HEK293 (cell line): ENCODE measurements at regions not wholly inside any gene's neighbourhood (a gene's known extent, or its start where the extent isn't known, plus 50 kb on each side); places are given as distances from the start of the nearest gene placed in this dataset.

Experiments
- CTCF ChIA-PET: fragments of 350-600 bp; formaldehyde crosslinking; extraction: SDS; loops from one replicate; lab custom pipeline; 2021; ENCODE audit warnings: antibody characterized with exemption; lab: Yijun Ruan, JAX
- POLR2A ChIA-PET: fragments of 300-600 bp; formaldehyde crosslinking; extraction: SDS; loops from one replicate; lab custom pipeline; 2020; ENCODE audit warnings: antibody characterized with exemption, inconsistent platforms; lab: Yijun Ruan, JAX
- H3K27ac ChIP-seq: fragments of 200-500 bp; sonication (Bioruptor generic); 2 replicates; pipeline ENCODE4 v1.5.1; 2014; ENCODE audit warnings: low read depth, low read length, control low read depth, inconsistent platforms; ENCODE audit errors: extremely low read depth
- H3K36me3 ChIP-seq, 2 experiments: fragments of 200-500 bp in 1 of 2; sonication (Bioruptor generic) in 1 of 2; 1 replicate in 1 of 2; 2 replicates in 1 of 2; pipeline ENCODE4 v1.5.1; 2014 to 2017; ENCODE audit warnings: inconsistent platforms in 2 of 2, low read length in 2 of 2; ENCODE audit not compliant: control insufficient read depth in 2 of 2, insufficient read depth in 1 of 2
- H3K4me1 ChIP-seq: fragments of 200-500 bp; sonication (Bioruptor generic); 2 replicates; pipeline ENCODE4 v1.5.1; 2014; ENCODE audit warnings: mild to moderate bottlenecking, low read length, inconsistent platforms; ENCODE audit not compliant: control insufficient read depth, insufficient read depth
- H3K4me3 ChIP-seq: 2 replicates; pipeline ENCODE4 v1.5.1; 2011; ENCODE audit warnings: low read depth, mild to moderate bottlenecking, control low read depth, low read length, moderate library complexity
- H3K9me3 ChIP-seq: fragments of 200-500 bp; sonication (Bioruptor generic); 2 replicates; pipeline ENCODE4 v1.5.1; 2014; ENCODE audit warnings: low read depth, low read length, inconsistent platforms; ENCODE audit not compliant: control insufficient read depth, insufficient read depth
- GLIS1 ChIP-seq: fragments of 450-650 bp; formaldehyde crosslinking; IDR thresholded peaks from 2 replicates; pipeline ENCODE4 v1.5.1; 2016; ENCODE audit warnings: missing biosample characterization, missing genetic modification characterization
- SETDB1 ChIP-seq: IDR thresholded peaks from one replicate; pipeline ENCODE4 v1.6.1; 2017; ENCODE audit warnings: mild to moderate bottlenecking, low read length, moderate library complexity, mixed read lengths; ENCODE audit not compliant: insufficient read length
- SP7 ChIP-seq: fragments of 450-650 bp; formaldehyde crosslinking; IDR thresholded peaks from 2 replicates; pipeline ENCODE4 v1.5.1; 2016; ENCODE audit warnings: missing biosample characterization, missing genetic modification characterization
- TRIM28 ChIP-seq: IDR thresholded peaks from 2 replicates; pipeline ENCODE4 v1.6.1; 2011; ENCODE audit warnings: low read length, control low read depth, borderline replicate concordance
- ZBTB7A ChIP-seq: fragments of 450-650 bp; formaldehyde crosslinking; IDR thresholded peaks from 2 replicates; pipeline ENCODE4 v1.5.1; 2016; ENCODE audit warnings: low read depth, missing biosample characterization, missing genetic modification characterization
- ZNF146 ChIP-seq: fragments of 450-650 bp; formaldehyde crosslinking; IDR thresholded peaks from 2 replicates; pipeline ENCODE4 v1.5.1; 2016; ENCODE audit warnings: missing biosample characterization, missing genetic modification characterization
- ZNF169 ChIP-seq: fragments of 450-650 bp; formaldehyde crosslinking; IDR thresholded peaks from 2 replicates; pipeline ENCODE4 v1.5.1; 2016; ENCODE audit warnings: missing biosample characterization, missing genetic modification characterization
- ZNF24 ChIP-seq: fragments of 450-650 bp; formaldehyde crosslinking; IDR thresholded peaks from 2 replicates; pipeline ENCODE4 v1.5.1; 2016; ENCODE audit warnings: missing biosample characterization, missing genetic modification characterization
- ZNF548 ChIP-seq: fragments of 450-650 bp; formaldehyde crosslinking; IDR thresholded peaks from 2 replicates; pipeline ENCODE4 v1.5.1; 2016; ENCODE audit warnings: missing biosample characterization, missing genetic modification characterization
- ZNF621 ChIP-seq: fragments of 450-650 bp; formaldehyde crosslinking; IDR thresholded peaks from 2 replicates; pipeline ENCODE4 v1.5.1; 2017; ENCODE audit warnings: missing biosample characterization, missing genetic modification characterization
- ZSCAN18 ChIP-seq: fragments of 450-650 bp; formaldehyde crosslinking; IDR thresholded peaks from 2 replicates; pipeline ENCODE4 v1.5.1; 2016; ENCODE audit warnings: missing biosample characterization, missing genetic modification characterization
- TF ChIP-seq, protein P1 (sequence below): fragments of 450-650 bp; formaldehyde crosslinking; IDR thresholded peaks from 2 replicates; pipeline ENCODE4 v1.5.1; 2016; ENCODE audit warnings: missing biosample characterization, missing genetic modification characterization
- TF ChIP-seq, protein P2 (sequence below): fragments of 450-650 bp; formaldehyde crosslinking; IDR thresholded peaks from 2 replicates; pipeline ENCODE4; 2016; ENCODE audit warnings: missing biosample characterization, missing genetic modification characterization
- TF ChIP-seq, protein P3 (sequence below): fragments of 450-650 bp; formaldehyde crosslinking; IDR thresholded peaks from 2 replicates; pipeline ENCODE4 v1.5.1; 2016; ENCODE audit warnings: missing biosample characterization, missing genetic modification characterization
- TF ChIP-seq, protein P4 (sequence below): fragments of 450-650 bp; formaldehyde crosslinking; IDR thresholded peaks from 2 replicates; pipeline ENCODE4 v1.5.1; 2016; ENCODE audit warnings: missing biosample characterization, missing genetic modification characterization, low read depth

- no peak for TF ChIP-seq SP7 (tag by site-specific recombination)
- no peak for TF ChIP-seq ZNF146
- ChIA-PET POLR2A (no interaction called here), CTCF (interaction anchor here (0.6 kb wide), 1 partner anchor 856 kb away, joined by 5 read pairs; no protein-coding TSS in a partner anchor)
- Histone ChIP-seq H3K4me1 (no peaks in the 10 kb centered on the region), H3K4me3 (no peak overlapping the region), H3K36me3 (no peaks in the 10 kb centered on the region), H3K9me3 (no peaks in the 10 kb centered on the region), H3K27ac (no peak overlapping the region)
Observed at GRCh38 chr14:95021588-95021987, 135.7 kb downstream of the DICER1 start.

DNA sequence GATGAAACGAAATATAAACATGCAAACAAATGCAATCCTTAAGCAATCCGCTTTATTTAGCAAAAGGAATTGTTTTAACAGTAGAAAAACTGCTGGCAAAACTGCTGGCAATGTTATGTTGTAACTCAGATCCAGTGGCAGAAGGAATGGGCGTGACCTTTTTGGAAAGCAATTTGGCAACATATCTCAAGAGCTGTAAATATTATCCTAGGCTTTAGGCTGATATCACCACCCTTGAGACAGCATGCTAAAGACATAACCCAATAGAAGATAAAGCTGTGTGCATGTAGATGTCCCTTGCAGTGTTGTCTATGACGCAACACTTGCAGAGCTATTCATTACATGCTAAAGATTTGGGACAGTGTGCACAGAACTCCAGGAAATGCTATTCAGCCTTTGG, 138.5 kb downstream of the DICER1 start:
- CTCF ChIA-PET, result interaction anchor here (0.6 to 0.9 kb wide), 2 partner anchors 411 to 413 kb away, joined by 3 read pairs; no protein-coding TSS in a partner anchor
- H3K9me3 ChIP-seq, result no peaks in the 10 kb centered on the region
- TF ChIP-seq TRIM28, result peak; percentile 62; the same call in 1 of the 2 replicates
- peak; percentile 32 for TF ChIP-seq SETDB1
- TF ChIP-seq, protein P1, sequence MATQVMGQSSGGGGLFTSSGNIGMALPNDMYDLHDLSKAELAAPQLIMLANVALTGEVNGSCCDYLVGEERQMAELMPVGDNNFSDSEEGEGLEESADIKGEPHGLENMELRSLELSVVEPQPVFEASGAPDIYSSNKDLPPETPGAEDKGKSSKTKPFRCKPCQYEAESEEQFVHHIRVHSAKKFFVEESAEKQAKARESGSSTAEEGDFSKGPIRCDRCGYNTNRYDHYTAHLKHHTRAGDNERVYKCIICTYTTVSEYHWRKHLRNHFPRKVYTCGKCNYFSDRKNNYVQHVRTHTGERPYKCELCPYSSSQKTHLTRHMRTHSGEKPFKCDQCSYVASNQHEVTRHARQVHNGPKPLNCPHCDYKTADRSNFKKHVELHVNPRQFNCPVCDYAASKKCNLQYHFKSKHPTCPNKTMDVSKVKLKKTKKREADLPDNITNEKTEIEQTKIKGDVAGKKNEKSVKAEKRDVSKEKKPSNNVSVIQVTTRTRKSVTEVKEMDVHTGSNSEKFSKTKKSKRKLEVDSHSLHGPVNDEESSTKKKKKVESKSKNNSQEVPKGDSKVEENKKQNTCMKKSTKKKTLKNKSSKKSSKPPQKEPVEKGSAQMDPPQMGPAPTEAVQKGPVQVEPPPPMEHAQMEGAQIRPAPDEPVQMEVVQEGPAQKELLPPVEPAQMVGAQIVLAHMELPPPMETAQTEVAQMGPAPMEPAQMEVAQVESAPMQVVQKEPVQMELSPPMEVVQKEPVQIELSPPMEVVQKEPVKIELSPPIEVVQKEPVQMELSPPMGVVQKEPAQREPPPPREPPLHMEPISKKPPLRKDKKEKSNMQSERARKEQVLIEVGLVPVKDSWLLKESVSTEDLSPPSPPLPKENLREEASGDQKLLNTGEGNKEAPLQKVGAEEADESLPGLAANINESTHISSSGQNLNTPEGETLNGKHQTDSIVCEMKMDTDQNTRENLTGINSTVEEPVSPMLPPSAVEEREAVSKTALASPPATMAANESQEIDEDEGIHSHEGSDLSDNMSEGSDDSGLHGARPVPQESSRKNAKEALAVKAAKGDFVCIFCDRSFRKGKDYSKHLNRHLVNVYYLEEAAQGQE, result no peak
- H3K4me1 ChIP-seq, result no peaks in the 10 kb centered on the region
- no peak overlapping the region for H3K27ac ChIP-seq
- no peak overlapping the region for H3K4me3 ChIP-seq
- POLR2A ChIA-PET, result no interaction called here
- no peaks in the 10 kb centered on the region for H3K36me3 ChIP-seq

DNA sequence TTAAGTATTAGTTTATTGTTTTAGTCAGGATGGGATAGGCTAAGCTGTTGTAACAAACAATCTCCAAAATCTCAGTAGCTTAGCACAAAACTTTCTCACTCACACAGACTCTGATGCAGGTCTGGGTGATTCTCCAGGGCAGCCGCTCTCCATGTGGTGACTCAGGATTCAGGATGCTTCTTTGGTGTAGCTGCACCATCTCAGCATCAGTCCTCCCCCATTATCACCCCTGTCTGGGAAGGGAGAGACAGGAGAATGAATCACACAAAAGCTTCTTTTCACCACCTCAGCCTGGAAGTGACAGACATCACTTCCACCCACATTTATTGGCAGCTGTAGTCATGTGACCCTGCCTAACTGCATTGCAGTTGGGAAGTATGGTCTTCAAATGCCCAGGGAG, 142.3 kb downstream of the DICER1 start:
- Histone ChIP-seq H3K4me1 (no peaks in the 10 kb centered on the region), H3K4me3 (no peak overlapping the region), H3K9me3 (no peaks in the 10 kb centered on the region), H3K27ac (no peak overlapping the region), H3K36me3 (no peaks in the 10 kb centered on the region)
- CTCF ChIA-PET, result no interaction called here
- POLR2A ChIA-PET, result no interaction called here
- TF ChIP-seq GLIS1 (tag by site-specific recombination) (no peak), ZSCAN18 (no peak)
- TF ChIP-seq, protein P2, sequence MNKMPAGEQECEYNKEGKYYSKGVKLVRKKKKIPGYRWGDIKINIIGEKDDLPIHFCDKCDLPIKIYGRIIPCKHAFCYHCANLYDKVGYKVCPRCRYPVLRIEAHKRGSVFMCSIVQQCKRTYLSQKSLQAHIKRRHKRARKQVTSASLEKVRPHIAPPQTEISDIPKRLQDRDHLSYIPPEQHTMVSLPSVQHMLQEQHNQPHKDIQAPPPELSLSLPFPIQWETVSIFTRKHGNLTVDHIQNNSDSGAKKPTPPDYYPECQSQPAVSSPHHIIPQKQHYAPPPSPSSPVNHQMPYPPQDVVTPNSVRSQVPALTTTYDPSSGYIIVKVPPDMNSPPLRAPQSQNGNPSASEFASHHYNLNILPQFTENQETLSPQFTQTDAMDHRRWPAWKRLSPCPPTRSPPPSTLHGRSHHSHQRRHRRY (tag by site-specific recombination), result no peak

- ChIA-PET CTCF (no interaction called here), POLR2A (no interaction called here)
- Histone ChIP-seq H3K4me1 (no peaks in the 10 kb centered on the region), H3K36me3 (no peaks in the 10 kb centered on the region), H3K27ac (no peak overlapping the region), H3K4me3 (no peak overlapping the region), H3K9me3 (no peaks in the 10 kb centered on the region)
- no peak for TF ChIP-seq ZNF548 (tag by site-specific recombination)
- no peak for TF ChIP-seq ZBTB7A (tag by site-specific recombination)
- TF ChIP-seq, protein P3, sequence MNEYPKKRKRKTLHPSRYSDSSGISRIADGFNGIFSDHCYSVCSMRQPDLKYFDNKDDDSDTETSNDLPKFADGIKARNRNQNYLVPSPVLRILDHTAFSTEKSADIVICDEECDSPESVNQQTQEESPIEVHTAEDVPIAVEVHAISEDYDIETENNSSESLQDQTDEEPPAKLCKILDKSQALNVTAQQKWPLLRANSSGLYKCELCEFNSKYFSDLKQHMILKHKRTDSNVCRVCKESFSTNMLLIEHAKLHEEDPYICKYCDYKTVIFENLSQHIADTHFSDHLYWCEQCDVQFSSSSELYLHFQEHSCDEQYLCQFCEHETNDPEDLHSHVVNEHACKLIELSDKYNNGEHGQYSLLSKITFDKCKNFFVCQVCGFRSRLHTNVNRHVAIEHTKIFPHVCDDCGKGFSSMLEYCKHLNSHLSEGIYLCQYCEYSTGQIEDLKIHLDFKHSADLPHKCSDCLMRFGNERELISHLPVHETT (tag by site-specific recombination), result no peak
- TF ChIP-seq, protein P4, sequence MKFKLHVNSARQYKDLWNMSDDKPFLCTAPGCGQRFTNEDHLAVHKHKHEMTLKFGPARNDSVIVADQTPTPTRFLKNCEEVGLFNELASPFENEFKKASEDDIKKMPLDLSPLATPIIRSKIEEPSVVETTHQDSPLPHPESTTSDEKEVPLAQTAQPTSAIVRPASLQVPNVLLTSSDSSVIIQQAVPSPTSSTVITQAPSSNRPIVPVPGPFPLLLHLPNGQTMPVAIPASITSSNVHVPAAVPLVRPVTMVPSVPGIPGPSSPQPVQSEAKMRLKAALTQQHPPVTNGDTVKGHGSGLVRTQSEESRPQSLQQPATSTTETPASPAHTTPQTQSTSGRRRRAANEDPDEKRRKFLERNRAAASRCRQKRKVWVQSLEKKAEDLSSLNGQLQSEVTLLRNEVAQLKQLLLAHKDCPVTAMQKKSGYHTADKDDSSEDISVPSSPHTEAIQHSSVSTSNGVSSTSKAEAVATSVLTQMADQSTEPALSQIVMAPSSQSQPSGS (tag by site-specific recombination), result no peak
- no peak for TF ChIP-seq ZNF621
- no peak for TF ChIP-seq ZNF169 (tag by site-specific recombination)
- TF ChIP-seq ZNF24 (tag by site-specific recombination), result no peak
Observed at GRCh38 chr14:95014036-95014435, 143.3 kb downstream of the DICER1 start.
